B cell (primary cell): ENCODE measurements at regions not wholly inside any gene's neighbourhood (a gene's known extent, or its start where the extent isn't known, plus 50 kb on each side); places are given as distances from the start of the nearest gene placed in this dataset.

Experiments used
- ATAC-seq: fragments of 200-7000 bp; cut with Tn5 transposase; one replicate; pipeline ENCODE4 v1.10.0; 2021; ENCODE audit warnings: low read depth, mild to moderate bottlenecking, moderate number of reproducible peaks, moderate library complexity
- CTCF ChIA-PET: fragments of 350-600 bp; sonication (Branson Sonifier 250); formaldehyde crosslinking; loops from one replicate; lab custom pipeline; 2021; ENCODE audit warnings: antibody characterized with exemption, inconsistent platforms; lab: Charles Lee
- POLR2A ChIA-PET: fragments of 350-600 bp; sonication (Branson Sonifier 250); formaldehyde crosslinking; loops from one replicate; lab custom pipeline; 2021; ENCODE audit warnings: antibody characterized with exemption; lab: Charles Lee
- DNase-seq: peaks from one replicate; pipeline ENCODE4 v3.0.0; 2013
- H2AFZ ChIP-seq: 2 replicates; pipeline ENCODE4 v1.6.1; 2012; ENCODE audit warnings: mild to moderate bottlenecking, low read depth, low read length; ENCODE audit not compliant: insufficient read depth, poor library complexity, severe bottlenecking
- H3K27ac ChIP-seq, 2 donors: 1 replicate in 1 of 2; 2 replicates in 1 of 2; pipeline ENCODE4 v1.5.1; 2012 to 2013; ENCODE audit warnings: low read length in 2 of 2, mild to moderate bottlenecking in 2 of 2, moderate library complexity in 1 of 2
- H3K27me3 ChIP-seq, 4 experiments: fragments of 200-600 bp in 1 of 4; sonication (generic) in 1 of 4; replicated peaks in 1 of 4; 1 replicate in 2 of 4; 2 replicates in 2 of 4; pipeline versions ENCODE4 v1.6.1 to v1.7.0; 2013 to 2016; ENCODE audit warnings: low read length in 3 of 4, mild to moderate bottlenecking in 2 of 4, mixed read lengths in 1 of 4, moderate library complexity in 1 of 4; ENCODE audit not compliant: insufficient read depth in 4 of 4, control insufficient read depth in 3 of 4; ENCODE audit errors: control extremely low read depth in 1 of 4
- H3K36me3 ChIP-seq, 2 experiments: replicated peaks in 1 of 2; 1 replicate in 1 of 2; 2 replicates in 1 of 2; pipeline versions ENCODE4 v1.6.1 to v1.7.1; 2013; ENCODE audit warnings: low read length in 1 of 2; ENCODE audit not compliant: insufficient read depth in 2 of 2, control insufficient read depth in 1 of 2; ENCODE audit errors: control extremely low read depth in 1 of 2, extremely low read depth in 1 of 2
- H3K4me1 ChIP-seq, 2 donors: fragments of 200-600 bp in 1 of 2; sonication (generic) in 1 of 2; 1 replicate in 1 of 2; 2 replicates in 1 of 2; pipeline versions ENCODE4 v1.5.1 to v1.6.1; 2013 to 2017; ENCODE audit warnings: low read length in 2 of 2; ENCODE audit not compliant: control insufficient read depth in 2 of 2, insufficient read depth in 2 of 2
- H3K4me2 ChIP-seq: replicated peaks from 2 replicates; pipeline ENCODE3; 2012; ENCODE audit warnings: mild to moderate bottlenecking, low read depth, low read length; ENCODE audit not compliant: poor library complexity, severe bottlenecking
- H3K4me3 ChIP-seq, 5 experiments: fragments of 200-600 bp in 1 of 5; sonication (generic) in 1 of 5; 1 replicate in 3 of 5; 2 replicates in 2 of 5; pipeline versions ENCODE4 v1.5.1 to v1.7.0; 2011 to 2016; ENCODE audit warnings: low read length in 4 of 5, mild to moderate bottlenecking in 4 of 5, low read depth in 2 of 5, control low read depth in 1 of 5, moderate library complexity in 1 of 5; ENCODE audit not compliant: insufficient read depth in 1 of 5; ENCODE audit errors: control extremely low read depth in 1 of 5, extremely low read depth in 1 of 5
- H3K79me2 ChIP-seq: fragments of 200-600 bp; sonication (generic); one replicate; pipeline ENCODE4 v1.6.0; 2016; ENCODE audit warnings: low read length; ENCODE audit not compliant: control insufficient read depth, insufficient read depth
- H3K9ac ChIP-seq: fragments of 200-600 bp; sonication (generic); 2 replicates; pipeline ENCODE4 v1.6.1; 2017; ENCODE audit warnings: mild to moderate bottlenecking, low read length, moderate library complexity
- H3K9me3 ChIP-seq, 3 donors: one replicate each; pipeline versions ENCODE4 v1.6.1 to v1.7.1; 2013; ENCODE audit warnings: low read length in 2 of 3; ENCODE audit not compliant: control insufficient read depth in 2 of 3, insufficient read depth in 1 of 3; ENCODE audit errors: control extremely low read depth in 1 of 3
- H4K20me1 ChIP-seq: 2 replicates; pipeline ENCODE4 v1.6.0; 2012; ENCODE audit warnings: mild to moderate bottlenecking, low read length; ENCODE audit not compliant: insufficient read depth, control insufficient read depth, poor library complexity, severe bottlenecking
- H3K27ac Mint-ChIP-seq: one replicate; pipeline ENCODE4 v1.8.0; 2021; ENCODE audit warnings: mixed read lengths
- H3K27me3 Mint-ChIP-seq: one replicate; pipeline ENCODE4 v1.8.0; 2021; ENCODE audit warnings: mixed read lengths
- H3K4me1 Mint-ChIP-seq: one replicate; pipeline ENCODE4 v1.8.0; 2021; ENCODE audit warnings: mixed read lengths
- H3K4me3 Mint-ChIP-seq: one replicate; pipeline ENCODE4 v1.8.0; 2021; ENCODE audit warnings: mixed read lengths
- H3K9me3 Mint-ChIP-seq: one replicate; pipeline ENCODE4 v1.8.0; 2022; ENCODE audit warnings: mixed read lengths; ENCODE audit not compliant: insufficient read depth
- CTCF ChIP-seq: fragments of 200-600 bp; IDR thresholded peaks from one replicate; pipeline ENCODE4 v1.8.0; 2022; ENCODE audit warnings: antibody characterized with exemption, mild to moderate bottlenecking
- EZH2 ChIP-seq: IDR thresholded peaks from 2 replicates; pipeline ENCODE4 v1.6.1; 2012; ENCODE audit warnings: borderline replicate concordance, low read depth, mild to moderate bottlenecking, moderate library complexity, low read length; ENCODE audit not compliant: insufficient read depth, poor library complexity, severe bottlenecking
- WGBS: methylation state at CpG from one replicate; pipeline ENCODE4 v1.1.5; 2013; ENCODE audit warnings: missing lambda C conversion rate; ENCODE audit not compliant: insufficient coverage; 5-methylcytosine and 5-hydroxymethylcytosine counted together
- intact Hi-C: fragments of 100-400 bp; cut with micrococcal nuclease; formaldehyde crosslinking; loops from one replicate; pipeline ENCODE4 v1.10.0; 2022

DNA sequence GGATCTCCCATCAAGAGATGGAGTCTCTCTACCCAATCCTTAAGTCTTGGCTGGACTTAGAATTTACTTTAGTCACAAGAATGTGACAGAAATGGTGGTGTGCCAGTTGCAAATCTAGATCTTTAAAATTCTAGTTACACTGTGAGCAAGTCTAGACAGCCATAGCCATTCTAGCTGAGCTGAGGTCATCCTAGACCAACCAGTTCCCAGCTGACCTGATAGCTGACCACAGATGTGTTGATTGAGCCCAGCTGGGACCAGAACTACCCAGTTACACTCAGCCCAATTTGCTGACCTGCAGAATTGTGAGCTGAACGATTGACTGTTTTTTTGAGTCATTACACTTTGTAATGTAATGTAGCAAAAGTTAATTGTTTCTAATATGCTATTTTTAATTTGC, 251.8 kb downstream of the ADGRL2 start:
- Mint-ChIP-seq H3K27ac (no peak overlapping the region), H3K27me3 (no peaks in the 10 kb centered on the region), H3K4me3 (no peak overlapping the region), H3K4me1 (no peaks in the 10 kb centered on the region), H3K9me3 (no peaks in the 10 kb centered on the region)
- no peaks in the 10 kb centered on the region for H3K4me1 ChIP-seq
- TF ChIP-seq EZH2, result no peak
- no peak overlapping the region for H3K4me3 ChIP-seq
- H3K9me3 ChIP-seq, result peaks cover 0 to 1% (median 0%) of the 10 kb centered on the region in 3 donors
- DNase-seq (no peak), ATAC-seq (no peak)
- ChIA-PET CTCF (no interaction called here), POLR2A (no interaction called here)
- no peak overlapping the region for H3K4me2 ChIP-seq
- intact Hi-C loops, result no loop called here
- H3K79me2 ChIP-seq, result no peaks in the 10 kb centered on the region
- H3K36me3 ChIP-seq, result no peaks in the 10 kb centered on the region
- H3K27ac ChIP-seq, result no peak overlapping the region
- H4K20me1 ChIP-seq, result no peaks in the 10 kb centered on the region
- H2AFZ ChIP-seq, result no peak overlapping the region
- no peaks in the 10 kb centered on the region for H3K27me3 ChIP-seq
- no CpG with 5 or more reads among the region's 1 CpG for WGBS
- H3K9ac ChIP-seq, result no peak overlapping the region

- Histone ChIP-seq H3K9me3 (peaks cover 0 to 3% (median 0%) of the 10 kb centered on the region in 3 donors), H2AFZ (no peak overlapping the region), H3K4me3 (no peak overlapping the region), H3K27me3 (no peaks in the 10 kb centered on the region), H3K9ac (no peak overlapping the region), H3K27ac (no peak overlapping the region), H3K79me2 (no peaks in the 10 kb centered on the region), H4K20me1 (no peaks in the 10 kb centered on the region), H3K4me2 (no peak overlapping the region), H3K36me3 (no peaks in the 10 kb centered on the region), H3K4me1 (no peaks in the 10 kb centered on the region)
- H3K4me3 Mint-ChIP-seq, result no peak overlapping the region
- 92% methylated on average over 3 of the region's 8 CpGs for WGBS
- DNase-seq (no peak), ATAC-seq (no peak)
- ChIA-PET CTCF (no interaction called here), POLR2A (no interaction called here)
- no peak overlapping the region for H3K27ac Mint-ChIP-seq
- no peak for TF ChIP-seq CTCF
- no peak for TF ChIP-seq EZH2
- no peaks in the 10 kb centered on the region for H3K9me3 Mint-ChIP-seq
- no peaks in the 10 kb centered on the region for H3K4me1 Mint-ChIP-seq
- intact Hi-C loops, result no loop called here
- H3K27me3 Mint-ChIP-seq, result no peaks in the 10 kb centered on the region
Measured at GRCh38 chr1:82048596-82048995, 247.9 kb downstream of the ADGRL2 start.
